Calu3 (cell line): ENCODE measurements at regions not wholly inside any gene's neighbourhood (a gene's known extent, or its start where the extent isn't known, plus 50 kb on each side); places are given as distances from the start of the nearest gene placed in this dataset.
A peak's percentile ranks its signal among the peaks of the same experiment; 100 is the strongest.

Experiments
- BruUV-seq: library from RNA; stranded (reverse); fragments of 400-500 nt; replicated peaks from 2 replicates; lab custom pipeline; 2021; lab: Mats Ljungman, UMichigan
- CTCF ChIA-PET: fragments of 300-600 bp; sonication (Branson Sonifier 250); formaldehyde crosslinking; loops from one replicate; lab custom pipeline; 2022; ENCODE audit warnings: antibody characterized with exemption; lab: Charles Lee
- DNase-seq: peaks from one replicate; pipeline ENCODE4 v3.0.0; 2022
- H3K27ac Mint-ChIP-seq: one replicate; pipeline ENCODE4 v1.8.0; 2022; ENCODE audit warnings: mixed read lengths; ENCODE audit not compliant: unreplicated experiment
- H3K27me3 Mint-ChIP-seq: one replicate; pipeline ENCODE4 v1.8.0; 2022; ENCODE audit warnings: mixed read lengths; ENCODE audit not compliant: unreplicated experiment
- H3K36me3 Mint-ChIP-seq: one replicate; pipeline ENCODE4 v1.8.0; 2022; ENCODE audit warnings: mild to moderate bottlenecking, moderate library complexity, mixed read lengths; ENCODE audit not compliant: insufficient read depth, unreplicated experiment
- H3K4me1 Mint-ChIP-seq: one replicate; pipeline ENCODE4 v1.8.0; 2022; ENCODE audit warnings: mild to moderate bottlenecking, low read depth, mixed read lengths; ENCODE audit not compliant: unreplicated experiment
- H3K4me3 Mint-ChIP-seq: one replicate; pipeline ENCODE4 v1.8.0; 2022; ENCODE audit warnings: mild to moderate bottlenecking, low read depth, moderate library complexity, mixed read lengths; ENCODE audit not compliant: unreplicated experiment
- H3K9me3 Mint-ChIP-seq: one replicate; pipeline ENCODE4 v1.8.0; 2022; ENCODE audit warnings: low read depth, mixed read lengths; ENCODE audit not compliant: unreplicated experiment
- CTCF ChIP-seq: fragments of 200-600 bp; IDR thresholded peaks from one replicate; pipeline ENCODE4 v1.8.0; 2022; ENCODE audit warnings: antibody characterized with exemption; ENCODE audit not compliant: unreplicated experiment
- intact Hi-C: fragments of 100-400 bp; cut with micrococcal nuclease; formaldehyde crosslinking; loops from one replicate; pipeline ENCODE4 v1.10.0; 2022; ENCODE audit not compliant: unreplicated experiment

GRCh38 chr2:186427970-186428369 lies 58.1 kb upstream of the ZC3H15 start:
- peaks cover 33% of the 10 kb centered on the region for H3K4me1 Mint-ChIP-seq
- no peak overlapping the region for H3K4me3 Mint-ChIP-seq
- TF ChIP-seq CTCF, result no peak
- intact Hi-C loops, result no loop called here
- H3K27ac Mint-ChIP-seq, result no peak overlapping the region
- CTCF ChIA-PET, result no interaction called here
- no peaks in the 10 kb centered on the region for H3K9me3 Mint-ChIP-seq
- no TSS peak for BruUV-seq
- no peaks in the 10 kb centered on the region for H3K27me3 Mint-ChIP-seq
- H3K36me3 Mint-ChIP-seq, result no peaks in the 10 kb centered on the region
- DNase-seq, result no peak

- H3K4me1 Mint-ChIP-seq, result peaks cover 22% of the 10 kb centered on the region
- no peaks in the 10 kb centered on the region for H3K36me3 Mint-ChIP-seq
- H3K27me3 Mint-ChIP-seq, result no peaks in the 10 kb centered on the region
- DNase-seq, result no peak
- TF ChIP-seq CTCF, result no peak
- CTCF ChIA-PET, result interaction anchor here (0.6 kb wide), 1 partner anchor 11 kb away, joined by 3 read pairs; no protein-coding TSS in a partner anchor
- H3K27ac Mint-ChIP-seq, result no peak overlapping the region
- no TSS peak for BruUV-seq
- no peak overlapping the region for H3K4me3 Mint-ChIP-seq
- intact Hi-C loops, result no loop called here
- H3K9me3 Mint-ChIP-seq, result no peaks in the 10 kb centered on the region
Measured at GRCh38 chr2:186429104-186429503, 57.0 kb upstream of the ZC3H15 start.

- Mint-ChIP-seq H3K27me3 (no peaks in the 10 kb centered on the region), H3K9me3 (no peaks in the 10 kb centered on the region), H3K4me3 (no peak overlapping the region), H3K36me3 (no peaks in the 10 kb centered on the region), H3K27ac (no peak overlapping the region), H3K4me1 (peaks cover 6% of the 10 kb centered on the region)
- peak; percentile 18 for DNase-seq
- TF ChIP-seq CTCF, result no peak
- intact Hi-C loops, result no loop called here
- BruUV-seq, result no TSS peak
- CTCF ChIA-PET, result interaction anchor here (0.9 kb wide), 1 partner anchor 15 kb away, joined by 6 read pairs; no protein-coding TSS in a partner anchor
Measured at GRCh38 chr2:186431306-186431705, 54.8 kb upstream of the ZC3H15 start.

- Mint-ChIP-seq H3K4me1 (no peaks in the 10 kb centered on the region), H3K36me3 (no peaks in the 10 kb centered on the region), H3K4me3 (no peak overlapping the region), H3K9me3 (no peaks in the 10 kb centered on the region), H3K27me3 (no peaks in the 10 kb centered on the region), H3K27ac (no peak overlapping the region)
- intact Hi-C loops, result no loop called here
- no TSS peak for BruUV-seq
- no peak for TF ChIP-seq CTCF
- DNase-seq, result no peak
- CTCF ChIA-PET, result interaction anchor here (0.6 kb wide), 1 partner anchor 157 kb away, joined by 7 read pairs; the partner anchor contains the start of gene ITGAV
Measured at GRCh38 chr2:186433040-186433439, 53.0 kb upstream of the ZC3H15 start.
